ENCODE measurements at regions not wholly inside any gene's neighbourhood (a gene's known extent, or its start where the extent isn't known, plus 50 kb on each side); places are given as distances from the start of the nearest gene placed in this dataset.

DNA sequence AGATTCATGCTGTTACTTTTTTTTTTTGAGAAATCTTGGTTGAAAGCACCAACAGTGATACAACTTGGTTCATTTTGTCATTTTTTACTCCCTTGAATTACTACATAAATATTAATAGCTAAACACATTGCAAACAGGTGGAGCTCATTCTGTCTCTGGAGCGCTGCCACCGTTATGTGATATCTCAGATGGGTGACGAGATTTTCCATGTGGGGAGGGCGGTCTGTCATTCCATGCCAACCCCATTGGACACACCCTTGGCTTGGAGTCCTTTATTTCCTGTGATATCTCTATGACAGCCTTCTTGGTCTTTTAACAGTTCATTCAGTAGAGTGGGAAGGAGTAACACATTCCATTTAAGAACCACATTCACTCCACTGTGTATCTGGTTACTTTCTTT, 794.8 kb downstream of the SATB2 start:
- no peak overlapping the region for H3K9ac ChIP-seq (ENCODE audit: low read depth in 1 of 2, low read length in 2 of 2)
- H3K27me3 ChIP-seq (ENCODE audit: control insufficient read depth in 1 of 2, insufficient read depth in 2 of 2, low read length in 2 of 2) = no peaks in the 10 kb centered on the region
- no peak overlapping the region for H3K27ac ChIP-seq (ENCODE audit: low read depth, low read length)
- no peaks in the 10 kb centered on the region for H3K9me3 ChIP-seq (ENCODE audit: control insufficient read depth in 1 of 2, low read length in 2 of 2)
- no peaks in the 10 kb centered on the region for H3K36me3 ChIP-seq (ENCODE audit: control insufficient read depth in 1 of 2, insufficient read depth in 2 of 2, low read length in 2 of 2)
- H3K4me1 ChIP-seq (ENCODE audit: control insufficient read depth in 1 of 2, insufficient read depth in 2 of 2, low read length in 2 of 2) = no peaks in the 10 kb centered on the region
- no peak overlapping the region for H3K4me3 ChIP-seq (ENCODE audit: low read depth in 1 of 2, low read length in 2 of 2)

DNA sequence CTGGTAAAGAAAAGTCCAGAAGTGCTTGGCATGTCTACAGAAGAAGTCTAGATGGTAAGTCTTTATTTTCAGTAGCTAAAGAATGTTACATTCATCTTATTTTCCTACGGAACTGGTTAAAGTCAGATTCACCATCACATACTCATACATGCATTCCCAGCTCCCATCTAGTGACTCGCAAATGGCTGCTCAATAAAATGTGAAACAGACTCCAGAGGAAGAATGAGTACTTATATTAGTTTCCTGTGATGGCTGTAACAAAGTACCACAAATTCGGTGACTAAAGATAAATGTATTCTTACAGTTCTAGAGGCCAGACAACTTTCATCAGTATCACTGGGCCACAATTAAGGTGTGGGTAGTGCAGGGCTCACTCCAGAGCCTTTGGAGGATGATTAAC, 797.2 kb downstream of the SATB2 start:
- Histone ChIP-seq H3K9ac (ENCODE audit: low read depth in 1 of 2, low read length in 2 of 2) (no peak overlapping the region), H3K4me1 (ENCODE audit: control insufficient read depth in 1 of 2, insufficient read depth in 2 of 2, low read length in 2 of 2) (no peaks in the 10 kb centered on the region), H3K4me3 (ENCODE audit: low read depth in 1 of 2, low read length in 2 of 2) (no peak overlapping the region)

DNA sequence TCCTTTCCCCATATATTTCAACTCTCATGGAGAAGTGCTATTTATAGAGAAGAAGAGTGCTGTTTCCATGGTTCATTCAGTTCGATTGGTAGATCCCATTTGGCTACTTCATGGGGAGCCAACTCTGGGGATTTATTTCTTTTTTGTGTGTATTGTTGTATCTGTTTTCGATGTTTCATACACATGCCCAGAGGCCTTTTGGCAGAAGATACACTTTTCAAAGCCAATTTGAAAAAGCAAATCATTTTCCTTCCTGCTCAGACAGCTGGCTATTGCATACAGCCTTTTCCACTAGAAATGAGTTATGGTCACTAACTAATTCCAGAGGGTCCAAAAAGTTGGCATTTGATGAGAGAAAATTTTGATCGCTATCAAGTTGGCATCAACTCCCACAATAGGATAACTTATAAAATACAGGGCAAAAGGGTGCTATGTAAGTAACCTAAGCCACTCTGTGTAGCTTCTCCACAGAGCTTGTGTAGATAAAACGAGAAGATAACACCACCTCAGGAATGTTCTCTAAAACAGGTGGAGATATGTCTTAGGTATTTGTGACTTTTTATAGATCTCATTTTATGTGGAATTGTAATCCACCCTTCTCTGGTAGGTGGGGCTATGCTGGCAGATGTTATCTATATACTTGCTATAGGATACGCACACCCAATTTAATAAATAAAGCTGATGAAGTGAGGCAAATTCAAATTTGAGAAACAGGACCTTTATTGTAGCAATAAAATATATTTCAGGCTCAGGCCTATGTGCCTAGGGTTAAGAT, 798.5 kb downstream of the SATB2 start:
- Histone ChIP-seq H3K9ac (ENCODE audit: low read depth in 1 of 2, low read length in 2 of 2) (no peak overlapping the region), H3K36me3 (ENCODE audit: control insufficient read depth in 1 of 2, insufficient read depth in 2 of 2, low read length in 2 of 2) (no peaks in the 10 kb centered on the region), H3K27me3 (ENCODE audit: control insufficient read depth in 1 of 2, insufficient read depth in 2 of 2, low read length in 2 of 2) (no peaks in the 10 kb centered on the region), H3K27ac (ENCODE audit: low read depth, low read length) (no peak overlapping the region), H3K4me1 (ENCODE audit: control insufficient read depth in 1 of 2, insufficient read depth in 2 of 2, low read length in 2 of 2) (no peaks in the 10 kb centered on the region), H3K4me3 (ENCODE audit: low read depth in 1 of 2, low read length in 2 of 2) (no peak overlapping the region), H3K9me3 (ENCODE audit: control insufficient read depth in 1 of 2, low read length in 2 of 2) (no peaks in the 10 kb centered on the region)

More for the DNA sequence above, 797.2 kb downstream of the SATB2 start:
- no peak overlapping the region for H3K27ac ChIP-seq (ENCODE audit: low read depth, low read length)
- no peaks in the 10 kb centered on the region for H3K36me3 ChIP-seq (ENCODE audit: control insufficient read depth in 1 of 2, insufficient read depth in 2 of 2, low read length in 2 of 2)
- no peaks in the 10 kb centered on the region for H3K9me3 ChIP-seq (ENCODE audit: control insufficient read depth in 1 of 2, low read length in 2 of 2)
- no peaks in the 10 kb centered on the region for H3K27me3 ChIP-seq (ENCODE audit: control insufficient read depth in 1 of 2, insufficient read depth in 2 of 2, low read length in 2 of 2)

DNA sequence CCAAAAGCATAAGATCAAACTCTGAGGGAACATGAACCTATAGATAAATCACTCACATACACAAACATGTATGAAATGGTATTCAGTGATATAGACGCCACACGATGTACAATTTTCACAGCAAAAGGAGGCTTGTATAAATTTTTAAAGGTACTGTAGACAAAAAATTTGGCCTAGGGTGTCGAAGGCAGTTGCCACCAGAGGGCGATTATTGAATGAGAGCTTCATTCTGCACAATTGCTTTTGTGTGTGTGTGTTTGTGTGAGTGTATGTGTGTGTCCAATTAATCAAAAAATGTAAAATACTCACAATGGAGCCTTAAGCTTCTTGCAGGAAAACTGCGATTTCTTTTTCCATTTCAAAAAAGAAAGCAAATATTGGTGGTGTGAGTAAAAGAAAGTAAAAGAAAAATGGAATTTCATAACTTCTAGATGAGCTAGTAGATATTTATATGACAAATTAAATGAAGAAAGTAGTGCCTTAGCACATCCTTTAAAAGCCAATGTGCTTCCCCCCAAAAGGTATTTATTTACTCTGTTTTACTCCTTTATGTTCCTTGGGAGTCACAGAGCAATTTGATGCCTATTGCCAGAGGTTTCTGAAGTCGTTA, 800.1 kb downstream of the SATB2 start:
- H3K36me3 ChIP-seq (ENCODE audit: control insufficient read depth in 1 of 2, insufficient read depth in 2 of 2, low read length in 2 of 2) = no peaks in the 10 kb centered on the region
- no peak overlapping the region for H3K27ac ChIP-seq (ENCODE audit: low read depth, low read length)
- H3K9me3 ChIP-seq (ENCODE audit: control insufficient read depth in 1 of 2, low read length in 2 of 2) = no peaks in the 10 kb centered on the region
- no peak overlapping the region for H3K9ac ChIP-seq (ENCODE audit: low read depth in 1 of 2, low read length in 2 of 2)
- no peaks in the 10 kb centered on the region for H3K4me1 ChIP-seq (ENCODE audit: control insufficient read depth in 1 of 2, insufficient read depth in 2 of 2, low read length in 2 of 2)
- no peaks in the 10 kb centered on the region for H3K27me3 ChIP-seq (ENCODE audit: control insufficient read depth in 1 of 2, insufficient read depth in 2 of 2, low read length in 2 of 2)
- H3K4me3 ChIP-seq (ENCODE audit: low read depth in 1 of 2, low read length in 2 of 2) = no peak overlapping the region

DNA sequence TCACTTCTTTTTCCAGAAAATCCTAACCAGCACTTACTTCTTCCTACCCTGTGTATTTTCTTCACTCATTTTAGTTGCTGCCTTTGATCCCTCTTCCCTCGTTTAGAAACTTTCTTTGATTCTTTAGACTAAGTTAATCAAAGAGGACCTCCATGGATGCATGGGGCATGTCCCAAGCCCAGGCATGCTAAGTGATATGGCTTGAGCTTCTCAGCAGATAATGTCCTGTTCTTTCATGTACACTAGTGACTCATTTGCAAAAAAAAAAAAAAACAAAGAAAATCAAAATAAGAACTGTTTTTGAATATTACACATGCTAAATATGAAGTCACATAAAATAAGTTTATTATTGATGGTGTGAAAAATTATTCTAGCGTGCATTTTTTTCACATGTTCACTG, 800.9 kb downstream of the SATB2 start:
- Histone ChIP-seq H3K27me3 (ENCODE audit: control insufficient read depth in 1 of 2, insufficient read depth in 2 of 2, low read length in 2 of 2) (no peaks in the 10 kb centered on the region), H3K9me3 (ENCODE audit: control insufficient read depth in 1 of 2, low read length in 2 of 2) (no peaks in the 10 kb centered on the region), H3K4me3 (ENCODE audit: low read depth in 1 of 2, low read length in 2 of 2) (no peak overlapping the region), H3K27ac (ENCODE audit: low read depth, low read length) (no peak overlapping the region), H3K4me1 (ENCODE audit: control insufficient read depth in 1 of 2, insufficient read depth in 2 of 2, low read length in 2 of 2) (no peaks in the 10 kb centered on the region), H3K9ac (ENCODE audit: low read depth in 1 of 2, low read length in 2 of 2) (no peak overlapping the region), H3K36me3 (ENCODE audit: control insufficient read depth in 1 of 2, insufficient read depth in 2 of 2, low read length in 2 of 2) (no peaks in the 10 kb centered on the region)

DNA sequence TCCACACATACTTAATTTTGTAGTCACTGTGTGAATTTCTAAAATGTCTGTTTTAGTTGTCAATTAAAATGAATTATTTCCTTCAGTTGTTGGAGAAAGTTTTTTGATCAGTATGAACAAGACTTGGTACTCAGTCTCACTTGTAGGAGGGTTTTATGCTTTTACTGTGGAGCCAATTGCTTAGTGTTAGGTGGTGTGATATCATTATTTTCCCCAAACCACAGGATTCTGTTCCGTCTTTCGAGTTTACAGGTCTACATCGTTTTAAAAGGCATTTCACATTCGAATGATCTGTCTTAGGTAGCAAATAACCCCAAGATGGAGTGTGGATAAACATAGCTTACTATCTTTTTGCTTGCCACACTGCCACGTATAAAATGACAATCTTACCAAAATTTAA, 803.1 kb downstream of the SATB2 start:
- H3K9ac ChIP-seq (ENCODE audit: low read depth in 1 of 2, low read length in 2 of 2) = no peak overlapping the region
- no peaks in the 10 kb centered on the region for H3K4me1 ChIP-seq (ENCODE audit: control insufficient read depth in 1 of 2, insufficient read depth in 2 of 2, low read length in 2 of 2)
- H3K4me3 ChIP-seq (ENCODE audit: low read depth in 1 of 2, low read length in 2 of 2) = no peak overlapping the region
- no peaks in the 10 kb centered on the region for H3K27me3 ChIP-seq (ENCODE audit: control insufficient read depth in 1 of 2, insufficient read depth in 2 of 2, low read length in 2 of 2)
- no peak overlapping the region for H3K27ac ChIP-seq (ENCODE audit: low read depth, low read length)
- no peaks in the 10 kb centered on the region for H3K9me3 ChIP-seq (ENCODE audit: control insufficient read depth in 1 of 2, low read length in 2 of 2)
- H3K36me3 ChIP-seq (ENCODE audit: control insufficient read depth in 1 of 2, insufficient read depth in 2 of 2, low read length in 2 of 2) = no peaks in the 10 kb centered on the region

DNA sequence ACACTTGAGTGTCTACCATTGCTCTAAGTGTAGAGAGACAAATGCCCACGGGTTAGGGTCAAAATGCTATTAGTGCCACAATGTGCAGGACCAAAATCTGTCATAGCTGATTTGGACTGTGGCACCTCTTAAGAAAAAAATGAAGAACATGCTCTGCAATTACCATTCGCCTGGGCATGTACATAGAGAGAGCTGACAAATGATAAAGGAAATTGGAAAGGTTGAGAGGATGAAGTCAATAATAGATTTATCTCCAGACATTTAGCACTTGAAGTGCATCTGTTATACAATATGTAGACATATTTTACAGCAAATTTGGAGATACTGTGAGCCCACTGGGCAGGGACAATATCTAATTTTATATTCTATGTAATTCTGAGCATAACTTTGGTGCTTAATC, 804.4 kb downstream of the SATB2 start:
- Histone ChIP-seq H3K36me3 (ENCODE audit: control insufficient read depth in 1 of 2, insufficient read depth in 2 of 2, low read length in 2 of 2) (no peaks in the 10 kb centered on the region), H3K4me3 (ENCODE audit: low read depth in 1 of 2, low read length in 2 of 2) (no peak overlapping the region), H3K9ac (ENCODE audit: low read depth in 1 of 2, low read length in 2 of 2) (no peak overlapping the region), H3K4me1 (ENCODE audit: control insufficient read depth in 1 of 2, insufficient read depth in 2 of 2, low read length in 2 of 2) (no peaks in the 10 kb centered on the region), H3K27me3 (ENCODE audit: control insufficient read depth in 1 of 2, insufficient read depth in 2 of 2, low read length in 2 of 2) (no peaks in the 10 kb centered on the region), H3K27ac (ENCODE audit: low read depth, low read length) (no peak overlapping the region), H3K9me3 (ENCODE audit: control insufficient read depth in 1 of 2, low read length in 2 of 2) (no peaks in the 10 kb centered on the region)

DNA sequence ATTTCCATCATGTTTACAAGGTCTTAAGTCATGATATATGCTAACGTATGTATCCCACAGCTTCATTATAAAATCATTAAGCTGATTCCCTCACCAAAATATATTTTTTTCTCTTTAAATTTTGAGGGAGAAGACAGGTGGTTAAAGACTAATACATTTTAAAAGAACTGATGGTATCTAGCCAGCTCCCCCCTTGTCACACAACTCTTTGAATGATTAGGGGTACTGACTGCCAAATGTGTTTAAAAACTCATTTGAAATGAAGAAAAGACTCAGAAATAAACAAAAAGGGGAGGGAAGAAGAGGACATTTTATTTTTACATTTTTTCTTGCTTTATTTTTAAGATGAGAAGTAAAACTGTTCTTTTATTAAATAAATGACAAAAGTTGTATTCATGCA, 805.3 kb downstream of the SATB2 start:
- no peak overlapping the region for H3K9ac ChIP-seq (ENCODE audit: low read depth in 1 of 2, low read length in 2 of 2)
- H3K27me3 ChIP-seq (ENCODE audit: control insufficient read depth in 1 of 2, insufficient read depth in 2 of 2, low read length in 2 of 2) = no peaks in the 10 kb centered on the region
- no peaks in the 10 kb centered on the region for H3K36me3 ChIP-seq (ENCODE audit: control insufficient read depth in 1 of 2, insufficient read depth in 2 of 2, low read length in 2 of 2)
- no peaks in the 10 kb centered on the region for H3K9me3 ChIP-seq (ENCODE audit: control insufficient read depth in 1 of 2, low read length in 2 of 2)
- no peak overlapping the region for H3K4me3 ChIP-seq (ENCODE audit: low read depth in 1 of 2, low read length in 2 of 2)
- H3K4me1 ChIP-seq (ENCODE audit: control insufficient read depth in 1 of 2, insufficient read depth in 2 of 2, low read length in 2 of 2) = no peaks in the 10 kb centered on the region
- H3K27ac ChIP-seq (ENCODE audit: low read depth, low read length) = no peak overlapping the region

DNA sequence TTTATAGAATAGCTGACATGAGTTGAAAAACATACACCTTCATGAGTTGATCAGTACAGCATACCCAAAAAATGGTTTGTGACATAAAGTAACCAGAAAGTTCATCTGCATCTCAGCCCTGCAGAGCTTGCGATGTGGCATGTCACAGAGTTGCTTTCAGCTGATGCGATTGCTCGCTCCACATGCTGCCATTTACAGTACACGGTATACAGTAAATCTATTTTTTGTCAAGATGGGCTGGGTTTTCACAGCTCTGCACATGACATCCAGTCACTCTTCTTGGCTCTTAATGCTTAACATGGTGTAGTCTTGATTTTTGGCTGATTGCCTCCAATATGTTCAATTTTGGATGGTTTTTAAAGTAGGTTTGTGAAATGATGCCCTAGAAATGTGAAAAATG, 811.9 kb downstream of the SATB2 start:
- Histone ChIP-seq H3K9me3 (ENCODE audit: control insufficient read depth in 1 of 2, low read length in 2 of 2) (no peaks in the 10 kb centered on the region), H3K4me3 (ENCODE audit: low read depth in 1 of 2, low read length in 2 of 2) (no peak overlapping the region), H3K4me1 (ENCODE audit: control insufficient read depth in 1 of 2, insufficient read depth in 2 of 2, low read length in 2 of 2) (no peaks in the 10 kb centered on the region), H3K9ac (ENCODE audit: low read depth in 1 of 2, low read length in 2 of 2) (no peak overlapping the region), H3K27ac (ENCODE audit: low read depth, low read length) (no peak overlapping the region), H3K27me3 (ENCODE audit: control insufficient read depth in 1 of 2, insufficient read depth in 2 of 2, low read length in 2 of 2) (no peaks in the 10 kb centered on the region), H3K36me3 (ENCODE audit: control insufficient read depth in 1 of 2, insufficient read depth in 2 of 2, low read length in 2 of 2) (no peaks in the 10 kb centered on the region)

DNA sequence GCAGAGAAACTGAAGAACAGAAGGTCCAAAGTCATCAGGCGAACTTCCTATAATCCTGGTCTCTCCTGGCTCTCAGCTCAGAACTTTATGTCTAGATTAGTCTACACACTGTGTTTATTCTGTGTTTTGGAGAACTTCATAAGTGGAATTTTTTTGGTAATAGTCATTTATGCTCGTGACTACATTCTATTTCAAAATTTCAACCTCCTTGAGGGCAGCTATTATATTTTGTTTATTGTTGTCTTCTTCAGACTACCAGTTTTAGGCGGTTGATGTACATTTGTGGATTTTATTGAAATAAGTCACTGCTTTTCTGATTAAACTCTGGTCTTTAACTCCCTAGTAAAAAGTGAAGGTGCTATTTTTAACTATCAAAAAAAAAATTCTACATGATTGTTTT, 816.6 kb downstream of the SATB2 start:
- Histone ChIP-seq H3K4me1 (ENCODE audit: control insufficient read depth in 1 of 2, insufficient read depth in 2 of 2, low read length in 2 of 2) (no peaks in the 10 kb centered on the region), H3K27ac (ENCODE audit: low read depth, low read length) (no peak overlapping the region), H3K9me3 (ENCODE audit: control insufficient read depth in 1 of 2, low read length in 2 of 2) (no peaks in the 10 kb centered on the region), H3K9ac (ENCODE audit: low read depth in 1 of 2, low read length in 2 of 2) (no peak overlapping the region), H3K36me3 (ENCODE audit: control insufficient read depth in 1 of 2, insufficient read depth in 2 of 2, low read length in 2 of 2) (no peaks in the 10 kb centered on the region), H3K27me3 (ENCODE audit: control insufficient read depth in 1 of 2, insufficient read depth in 2 of 2, low read length in 2 of 2) (no peaks in the 10 kb centered on the region), H3K4me3 (ENCODE audit: low read depth in 1 of 2, low read length in 2 of 2) (no peak overlapping the region)

Data from duodenal mucosa (tissue), 2 donors.